Choroid plexus epithelial cell (primary cell): ENCODE measurements at regions not wholly inside any gene's neighbourhood (a gene's known extent, or its start where the extent isn't known, plus 50 kb on each side); places are given as distances from the start of the nearest gene placed in this dataset.

Experiments used
- DNase-seq: peaks from one replicate; pipeline ENCODE4 v3.0.0-alpha.2; 2010; ENCODE audit warnings: low read depth
- H3K4me3 ChIP-seq: 2 replicates; pipeline ENCODE4 v1.5.1; 2011; ENCODE audit warnings: low read depth, mild to moderate bottlenecking, control low read depth, low read length, moderate library complexity
- CTCF ChIP-seq: conservative IDR thresholded peaks from 2 replicates; pipeline ENCODE4 v1.5.1; 2011; ENCODE audit warnings: low read depth, mild to moderate bottlenecking, control low read depth, inconsistent platforms, low read length, moderate library complexity

DNA sequence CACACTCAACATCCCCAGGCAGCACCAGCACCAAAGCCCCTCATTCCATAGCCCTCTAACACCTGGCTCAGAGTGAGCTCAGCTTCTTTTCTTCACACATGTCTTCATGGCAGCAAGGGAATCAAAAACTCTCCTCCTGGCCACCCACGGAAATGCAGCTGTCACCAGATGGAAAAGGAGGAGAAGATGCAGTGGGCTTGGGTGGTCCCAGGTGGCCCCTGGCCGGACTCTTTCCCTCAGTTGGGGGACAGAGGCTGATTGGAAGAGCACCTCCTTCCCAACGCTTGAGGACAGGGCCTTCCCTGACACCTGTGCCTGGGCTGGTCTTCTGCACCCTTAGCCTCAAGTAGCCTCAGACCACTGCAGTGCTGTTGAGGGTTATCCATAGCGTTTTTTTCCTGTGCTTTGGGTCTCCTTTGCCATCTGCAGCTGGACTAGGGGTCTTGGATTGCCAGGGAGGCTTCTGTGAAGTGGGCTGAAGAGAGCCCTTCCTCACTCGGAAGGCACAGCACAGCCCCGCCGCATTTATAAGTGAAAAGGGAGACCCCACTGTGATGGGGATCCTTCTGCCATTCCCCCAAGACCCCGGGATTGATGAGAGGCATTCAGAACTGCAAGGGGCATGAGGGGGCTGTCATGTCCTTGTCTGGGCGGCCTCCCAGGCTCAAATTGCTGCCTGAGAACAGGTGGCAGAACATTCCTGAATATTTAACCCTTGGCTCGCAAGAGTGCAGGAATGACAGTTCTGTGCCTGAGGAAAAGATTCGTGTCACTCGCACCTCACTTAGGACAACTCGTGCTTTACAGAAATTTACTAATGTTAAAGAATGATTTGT lies 200.0 kb downstream of the AUH start:
- TF ChIP-seq CTCF, result peak; percentile 25
- no peak overlapping the region for H3K4me3 ChIP-seq
- no peak for DNase-seq

DNA sequence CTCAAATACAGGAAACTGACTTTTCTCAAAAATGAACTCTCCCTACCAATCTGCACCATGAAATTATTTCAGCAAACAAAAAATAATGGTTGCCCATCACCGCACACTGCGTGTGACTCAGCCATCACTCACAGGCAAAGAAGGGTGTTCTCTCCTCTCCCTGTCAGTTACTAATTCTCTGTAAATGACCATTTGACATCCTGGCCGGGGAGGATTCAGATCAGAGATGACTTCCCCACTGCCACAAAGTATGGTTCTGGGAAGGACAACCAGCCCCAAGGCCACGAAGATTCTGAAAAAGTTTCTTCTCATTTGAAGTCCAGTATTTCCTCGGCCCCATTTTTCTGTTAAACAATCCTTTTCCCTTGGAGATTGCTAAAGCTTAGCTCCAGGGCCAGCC lies 199.4 kb downstream of the AUH start:
- TF ChIP-seq CTCF, result no peak
- DNase-seq, result no peak
- H3K4me3 ChIP-seq, result no peak overlapping the region

GRCh38 chr9:91162784-91163443 lies 198.8 kb downstream of the AUH start:
- DNase-seq, result no peak
- H3K4me3 ChIP-seq, result no peak overlapping the region
- no peak for TF ChIP-seq CTCF

DNA sequence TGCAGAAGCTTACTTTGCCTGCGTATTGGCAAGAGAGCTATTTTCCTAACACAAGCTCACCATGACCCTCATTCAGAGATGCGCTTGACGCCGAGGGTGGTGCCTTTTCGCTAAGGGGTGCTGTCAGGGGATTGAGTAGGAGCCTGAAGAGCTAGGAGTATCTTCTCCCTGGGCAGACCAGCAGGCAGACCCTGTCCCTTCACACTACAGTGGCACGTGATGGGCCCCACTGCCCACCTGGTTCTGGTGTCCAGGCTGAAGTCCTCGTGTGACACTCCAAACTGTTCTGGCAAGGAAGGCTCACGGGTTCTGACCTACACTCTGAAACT lies 198.3 kb downstream of the AUH start:
- H3K4me3 ChIP-seq, result no peak overlapping the region
- no peak for TF ChIP-seq CTCF
- DNase-seq, result no peak

- H3K4me3 ChIP-seq, result no peak overlapping the region
- no peak for DNase-seq
- TF ChIP-seq CTCF, result no peak
These were observed 197.8 kb downstream of the AUH start for GRCh38 chr9:91163773-91164471.
